ENCODE measurements at regions not wholly inside any gene's neighbourhood (a gene's known extent, or its start where the extent isn't known, plus 50 kb on each side); places are given as distances from the start of the nearest gene placed in this dataset.

GRCh38 chr4:38396091-38396490, 267.9 kb upstream of the KLF3 start:
- TF ChIP-seq POLR2AphosphoS5 (IDR thresholded peaks at IDR 0.05) (no peak), CTCF (IDR thresholded peaks at IDR 0.05 in 8 of 11, conservative IDR thresholded peaks at IDR 0.05 in 3 of 11) (no peak), POLR2A (IDR thresholded peaks at IDR 0.05) (no peak)

Measured in spleen (tissue), 7 donors.